IPS-18c (cell line): ENCODE measurements at regions not wholly inside any gene's neighbourhood (a gene's known extent, or its start where the extent isn't known, plus 50 kb on each side); places are given as distances from the start of the nearest gene placed in this dataset.
"Not testable (repeated sequence)": the region's sequence is repeated elsewhere in the genome, so short reads cannot be mapped to it uniquely, and the experiment has no call there.

Experiments used
- H3K4me3 ChIP-seq: 2 replicates; pipeline ENCODE4 v1.7.0; 2013; ENCODE audit warnings: low read depth, mild to moderate bottlenecking, low read length, moderate library complexity; ENCODE audit not compliant: insufficient read depth
- H3K9me3 ChIP-seq: one replicate; pipeline ENCODE4 v1.6.1; 2013; ENCODE audit warnings: mild to moderate bottlenecking, low read length, moderate library complexity; ENCODE audit not compliant: control insufficient read depth, insufficient read depth

- Histone ChIP-seq H3K9me3 (no peaks in the 10 kb centered on the region), H3K4me3 (no peak overlapping the region)
Measured at GRCh38 chr1:222973561-222973960, 158.7 kb downstream of the DISP1 start.

GRCh38 chr1:222974496-222974895 lies 159.7 kb downstream of the DISP1 start:
- Histone ChIP-seq H3K9me3 (no peaks in the 10 kb centered on the region), H3K4me3 (no peak overlapping the region)

- no peak overlapping the region for H3K4me3 ChIP-seq
- H3K9me3 ChIP-seq = no peaks in the 10 kb centered on the region
Measured at GRCh38 chr1:222975472-222976122, 160.8 kb downstream of the DISP1 start.

- Histone ChIP-seq H3K4me3 (no peak overlapping the region), H3K9me3 (no peaks in the 10 kb centered on the region)
Measured at GRCh38 chr1:222976453-222976852, 161.6 kb downstream of the DISP1 start.

GRCh38 chr1:222977294-222977693 lies 162.5 kb downstream of the DISP1 start:
- H3K9me3 ChIP-seq = not testable (repeated sequence)

GRCh38 chr1:222979561-222979960 lies 163.5 kb downstream of the TLR5 start:
- Histone ChIP-seq H3K9me3 (no peaks in the 10 kb centered on the region), H3K4me3 (no peak overlapping the region)

More at GRCh38 chr1:222977294-222977693, 162.5 kb downstream of the DISP1 start:
- not testable (repeated sequence) for H3K4me3 ChIP-seq

GRCh38 chr1:222987674-222988076 lies 155.4 kb downstream of the TLR5 start:
- H3K9me3 ChIP-seq = no peaks in the 10 kb centered on the region
- H3K4me3 ChIP-seq = no peak overlapping the region

- H3K9me3 ChIP-seq = no peaks in the 10 kb centered on the region
- H3K4me3 ChIP-seq = no peak overlapping the region
Measured at GRCh38 chr1:222989443-222989842, 153.6 kb downstream of the TLR5 start.

GRCh38 chr1:222991177-222991576 lies 151.9 kb downstream of the TLR5 start:
- H3K4me3 ChIP-seq = no peak overlapping the region
- no peaks in the 10 kb centered on the region for H3K9me3 ChIP-seq

- Histone ChIP-seq H3K4me3 (no peak overlapping the region), H3K9me3 (no peaks in the 10 kb centered on the region)
Measured at GRCh38 chr1:222991908-222992307, 151.1 kb downstream of the TLR5 start.

GRCh38 chr1:222994511-222995235 lies 148.4 kb downstream of the TLR5 start:
- no peak overlapping the region for H3K4me3 ChIP-seq

GRCh38 chr1:222995236-222995580 lies 147.8 kb downstream of the TLR5 start:
- no peaks in the 10 kb centered on the region for H3K9me3 ChIP-seq

More at GRCh38 chr1:222994511-222995235, 148.4 kb downstream of the TLR5 start:
- no peaks in the 10 kb centered on the region for H3K9me3 ChIP-seq

GRCh38 chr1:222995620-222996309 lies 147.3 kb downstream of the TLR5 start:
- no peak overlapping the region for H3K4me3 ChIP-seq
- no peaks in the 10 kb centered on the region for H3K9me3 ChIP-seq

More at GRCh38 chr1:222995236-222995580, 147.8 kb downstream of the TLR5 start:
- no peak overlapping the region for H3K4me3 ChIP-seq

- Histone ChIP-seq H3K4me3 (no peak overlapping the region), H3K9me3 (no peaks in the 10 kb centered on the region)
Measured at GRCh38 chr1:222996310-222996975, 146.6 kb downstream of the TLR5 start.

- Histone ChIP-seq H3K9me3 (no peaks in the 10 kb centered on the region), H3K4me3 (no peak overlapping the region)
Measured at GRCh38 chr1:223000632-223001031, 142.4 kb downstream of the TLR5 start.

- Histone ChIP-seq H3K4me3 (no peak overlapping the region), H3K9me3 (no peaks in the 10 kb centered on the region)
Measured at GRCh38 chr1:223001653-223002634, 141.1 kb downstream of the TLR5 start.

GRCh38 chr1:223003549-223003948 lies 139.5 kb downstream of the TLR5 start:
- Histone ChIP-seq H3K4me3 (no peak overlapping the region), H3K9me3 (no peaks in the 10 kb centered on the region)
